Panc1 (cell line): ENCODE measurements at regions not wholly inside any gene's neighbourhood (a gene's known extent, or its start where the extent isn't known, plus 50 kb on each side); places are given as distances from the start of the nearest gene placed in this dataset.

Experiments used
- ATAC-seq: fragments of 200-7000 bp; cut with Tn5 transposase; 2 replicates; pipeline ENCODE4 v1.9.1; 2020; ENCODE audit warnings: mild to moderate bottlenecking, moderate library complexity
- BruUV-seq: library from RNA; stranded (reverse); fragments of 400-500 nt; replicated peaks from 2 replicates; lab custom pipeline; 2021; lab: Mats Ljungman, UMichigan
- CTCF ChIA-PET: fragments of 300-600 bp; sonication (Branson Sonifier 250); formaldehyde crosslinking; loops from one replicate; lab custom pipeline; 2022; ENCODE audit warnings: antibody characterized with exemption; lab: Charles Lee
- POLR2A ChIA-PET: fragments of 300-600 bp; sonication (Branson Sonifier 250); formaldehyde crosslinking; loops from one replicate; lab custom pipeline; 2022; ENCODE audit warnings: antibody characterized with exemption; lab: Charles Lee
- DNase-seq: peaks from one replicate; pipeline ENCODE4 v3.0.0-alpha.2; 2010; ENCODE audit warnings: low read depth, low spot score
- H3K27ac ChIP-seq: 2 replicates; pipeline ENCODE4 v1.5.1; 2011; ENCODE audit warnings: mild to moderate bottlenecking, low read length, inconsistent platforms
- H3K27me3 ChIP-seq: fragments of 200-500 bp; sonication (Bioruptor generic); 2 replicates; pipeline ENCODE4 v1.6.0; 2014; ENCODE audit warnings: low read length, inconsistent platforms; ENCODE audit not compliant: control insufficient read depth, insufficient read depth
- H3K36me3 ChIP-seq: fragments of 200-500 bp; sonication (Bioruptor generic); 2 replicates; pipeline ENCODE4 v1.5.1; 2014; ENCODE audit warnings: inconsistent platforms, mild to moderate bottlenecking, low read length, moderate library complexity; ENCODE audit not compliant: control insufficient read depth, insufficient read depth
- H3K4me1 ChIP-seq: 2 replicates; pipeline ENCODE4 v1.5.1; 2011; ENCODE audit warnings: inconsistent platforms, mild to moderate bottlenecking, low read length, moderate library complexity; ENCODE audit not compliant: control insufficient read depth, insufficient read depth
- H3K4me3 ChIP-seq, 2 experiments: 2 replicates each; pipeline ENCODE4 v1.5.1; 2011 to 2012; ENCODE audit warnings: low read depth in 2 of 2, low read length in 2 of 2, mild to moderate bottlenecking in 2 of 2, inconsistent platforms in 1 of 2, moderate library complexity in 1 of 2
- H3K9me3 ChIP-seq: fragments of 200-500 bp; sonication (Bioruptor generic); 2 replicates; pipeline ENCODE4 v1.5.1; 2014; ENCODE audit warnings: low read depth, mild to moderate bottlenecking, inconsistent platforms, low read length, moderate library complexity; ENCODE audit not compliant: control insufficient read depth, insufficient read depth
- POLR2AphosphoS5 ChIP-seq: IDR thresholded peaks from 2 replicates; pipeline ENCODE4 v1.6.1; 2012; ENCODE audit warnings: mild to moderate bottlenecking, low read depth, low read length, moderate library complexity
- SIN3A ChIP-seq: IDR thresholded peaks from 2 replicates; pipeline ENCODE4 v1.6.1; 2012; ENCODE audit warnings: low read depth, mild to moderate bottlenecking, low read length, moderate library complexity, borderline replicate concordance; ENCODE audit not compliant: insufficient read depth
- TCF7L2 ChIP-seq: IDR thresholded peaks from 2 replicates; pipeline ENCODE4 v1.6.1; 2011; ENCODE audit warnings: mild to moderate bottlenecking, low read depth, low read length, inconsistent platforms
- in situ Hi-C: cut with HindIII; loops from 2 replicates; pipeline ENCODE4 v1.10.0; 2016; ENCODE audit warnings: low sequenced_read_pairs, low pct_unique_long_range_greater_than_20kb
- intact Hi-C: fragments of 100-400 bp; cut with micrococcal nuclease; formaldehyde crosslinking; loops from one replicate; pipeline ENCODE4 v1.10.0; 2022; ENCODE audit not compliant: unreplicated experiment
- TF ChIP-seq, protein P1 (sequence below), 2 experiments: IDR thresholded peaks; 2 replicates each; pipeline ENCODE4 v1.6.1; 2011 to 2012; ENCODE audit warnings: low read depth in 2 of 2, control low read depth in 1 of 2, low read length in 1 of 2, mild to moderate bottlenecking in 1 of 2, moderate library complexity in 1 of 2; ENCODE audit not compliant: insufficient read depth in 1 of 2
- TF ChIP-seq, protein P2 (sequence below): fragments of 450-650 bp; IDR thresholded peaks from 2 replicates; pipeline ENCODE4 v1.5.1; 2017; ENCODE audit warnings: mild to moderate bottlenecking

DNA sequence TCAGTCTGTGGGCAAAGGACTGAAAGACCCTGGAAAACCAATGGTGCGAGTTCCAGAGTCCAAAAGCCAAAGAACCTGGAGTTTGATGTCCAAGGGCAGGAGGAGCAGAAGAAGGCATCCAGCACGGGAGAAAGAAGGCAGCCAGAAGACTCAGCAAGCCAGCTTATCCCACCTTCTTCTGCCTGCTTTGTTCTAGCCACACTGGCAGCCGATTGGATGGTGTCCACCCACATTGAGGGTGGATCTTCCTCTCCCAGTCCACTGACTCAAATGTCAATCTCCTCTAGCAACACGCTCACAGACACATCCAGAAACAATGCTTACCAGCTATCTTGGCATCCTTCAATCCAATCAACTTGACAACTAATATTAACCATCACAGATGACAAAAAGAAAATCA, 57.2 kb upstream of the CAPRIN2 start:
- intact Hi-C loops (no loop called here), in situ Hi-C loops (no loop called here)
- ATAC-seq: no peak
- BruUV-seq: no TSS peak
- POLR2A ChIA-PET: interaction anchor here (0.6 kb wide), 1 partner anchor 553 kb away, joined by 3 read pairs; no protein-coding TSS in a partner anchor
- TF ChIP-seq, protein P1, sequence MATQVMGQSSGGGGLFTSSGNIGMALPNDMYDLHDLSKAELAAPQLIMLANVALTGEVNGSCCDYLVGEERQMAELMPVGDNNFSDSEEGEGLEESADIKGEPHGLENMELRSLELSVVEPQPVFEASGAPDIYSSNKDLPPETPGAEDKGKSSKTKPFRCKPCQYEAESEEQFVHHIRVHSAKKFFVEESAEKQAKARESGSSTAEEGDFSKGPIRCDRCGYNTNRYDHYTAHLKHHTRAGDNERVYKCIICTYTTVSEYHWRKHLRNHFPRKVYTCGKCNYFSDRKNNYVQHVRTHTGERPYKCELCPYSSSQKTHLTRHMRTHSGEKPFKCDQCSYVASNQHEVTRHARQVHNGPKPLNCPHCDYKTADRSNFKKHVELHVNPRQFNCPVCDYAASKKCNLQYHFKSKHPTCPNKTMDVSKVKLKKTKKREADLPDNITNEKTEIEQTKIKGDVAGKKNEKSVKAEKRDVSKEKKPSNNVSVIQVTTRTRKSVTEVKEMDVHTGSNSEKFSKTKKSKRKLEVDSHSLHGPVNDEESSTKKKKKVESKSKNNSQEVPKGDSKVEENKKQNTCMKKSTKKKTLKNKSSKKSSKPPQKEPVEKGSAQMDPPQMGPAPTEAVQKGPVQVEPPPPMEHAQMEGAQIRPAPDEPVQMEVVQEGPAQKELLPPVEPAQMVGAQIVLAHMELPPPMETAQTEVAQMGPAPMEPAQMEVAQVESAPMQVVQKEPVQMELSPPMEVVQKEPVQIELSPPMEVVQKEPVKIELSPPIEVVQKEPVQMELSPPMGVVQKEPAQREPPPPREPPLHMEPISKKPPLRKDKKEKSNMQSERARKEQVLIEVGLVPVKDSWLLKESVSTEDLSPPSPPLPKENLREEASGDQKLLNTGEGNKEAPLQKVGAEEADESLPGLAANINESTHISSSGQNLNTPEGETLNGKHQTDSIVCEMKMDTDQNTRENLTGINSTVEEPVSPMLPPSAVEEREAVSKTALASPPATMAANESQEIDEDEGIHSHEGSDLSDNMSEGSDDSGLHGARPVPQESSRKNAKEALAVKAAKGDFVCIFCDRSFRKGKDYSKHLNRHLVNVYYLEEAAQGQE (IDR thresholded peaks at IDR 0.05; ENCODE audit: insufficient read depth in 1 of 2, low read depth in 2 of 2, low read length in 1 of 2): no peak
- TF ChIP-seq, protein P2, sequence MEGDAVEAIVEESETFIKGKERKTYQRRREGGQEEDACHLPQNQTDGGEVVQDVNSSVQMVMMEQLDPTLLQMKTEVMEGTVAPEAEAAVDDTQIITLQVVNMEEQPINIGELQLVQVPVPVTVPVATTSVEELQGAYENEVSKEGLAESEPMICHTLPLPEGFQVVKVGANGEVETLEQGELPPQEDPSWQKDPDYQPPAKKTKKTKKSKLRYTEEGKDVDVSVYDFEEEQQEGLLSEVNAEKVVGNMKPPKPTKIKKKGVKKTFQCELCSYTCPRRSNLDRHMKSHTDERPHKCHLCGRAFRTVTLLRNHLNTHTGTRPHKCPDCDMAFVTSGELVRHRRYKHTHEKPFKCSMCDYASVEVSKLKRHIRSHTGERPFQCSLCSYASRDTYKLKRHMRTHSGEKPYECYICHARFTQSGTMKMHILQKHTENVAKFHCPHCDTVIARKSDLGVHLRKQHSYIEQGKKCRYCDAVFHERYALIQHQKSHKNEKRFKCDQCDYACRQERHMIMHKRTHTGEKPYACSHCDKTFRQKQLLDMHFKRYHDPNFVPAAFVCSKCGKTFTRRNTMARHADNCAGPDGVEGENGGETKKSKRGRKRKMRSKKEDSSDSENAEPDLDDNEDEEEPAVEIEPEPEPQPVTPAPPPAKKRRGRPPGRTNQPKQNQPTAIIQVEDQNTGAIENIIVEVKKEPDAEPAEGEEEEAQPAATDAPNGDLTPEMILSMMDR: no peak
- TF ChIP-seq SIN3A (no peak), POLR2AphosphoS5 (no peak), TCF7L2 (no peak)
- Histone ChIP-seq H3K9me3 (no peaks in the 10 kb centered on the region), H3K27ac (no peak overlapping the region), H3K36me3 (no peaks in the 10 kb centered on the region), H3K4me1 (0 out of 2 replicates have a peak, but pooled peaks cover 3% of the 10 kb centered on the region), H3K4me3 (no peak overlapping the region), H3K27me3 (no peaks in the 10 kb centered on the region)
- CTCF ChIA-PET: no interaction called here
- no peak for DNase-seq

DNA sequence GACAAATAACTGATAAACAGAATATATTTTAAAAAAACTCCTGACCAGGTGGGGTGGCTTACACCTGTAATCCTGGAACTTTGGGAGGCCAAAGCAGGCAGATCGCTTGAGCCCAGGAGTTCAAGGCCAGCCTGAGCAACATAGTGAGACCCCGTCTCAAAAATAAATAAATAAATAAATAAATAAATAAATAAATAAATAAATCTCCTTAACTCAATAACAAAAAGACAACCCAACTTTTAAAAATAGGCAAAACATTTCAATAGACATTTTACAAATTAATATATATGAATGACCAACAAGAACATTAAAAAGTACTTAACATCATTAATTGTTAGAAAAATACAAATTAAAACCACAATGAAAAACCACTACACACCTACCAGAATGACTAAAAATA, 56.2 kb upstream of the CAPRIN2 start:
- 0 out of 2 replicates have a peak, but pooled peaks cover 3% of the 10 kb centered on the region for H3K4me1 ChIP-seq
- no peak overlapping the region for H3K4me3 ChIP-seq
- no TSS peak for BruUV-seq
- H3K9me3 ChIP-seq: no peaks in the 10 kb centered on the region
- no peak for ATAC-seq
- intact Hi-C loops (no loop called here), in situ Hi-C loops (no loop called here)
- H3K27me3 ChIP-seq: no peaks in the 10 kb centered on the region
- no peak overlapping the region for H3K27ac ChIP-seq
- ChIA-PET POLR2A (no interaction called here), CTCF (no interaction called here)
- no peak for DNase-seq
- H3K36me3 ChIP-seq: no peaks in the 10 kb centered on the region
- TF ChIP-seq, protein P2: no peak
- TF ChIP-seq, protein P1 (IDR thresholded peaks at IDR 0.05; ENCODE audit: insufficient read depth in 1 of 2, low read depth in 2 of 2, low read length in 1 of 2): no peak
- TF ChIP-seq SIN3A (no peak), POLR2AphosphoS5 (no peak), TCF7L2 (no peak)
